Natural killer cell treated with Interleukin-12 subunit alpha and Interleukin-12 subunit beta and Interleukin-15 and Interleukin-18, amount 100 ng/mL, for 72 hours (primary cell): ENCODE measurements at regions not wholly inside any gene's neighbourhood (a gene's known extent, or its start where the extent isn't known, plus 50 kb on each side); places are given as distances from the start of the nearest gene placed in this dataset.

Experiments used
- ATAC-seq, 2 donors: fragments of 150-1000 bp; cut with Tn5 transposase in 1 of 2; sonication (Bioruptor Pico), chemical (Tn5 transposase) in 1 of 2; 2 replicates each; pipeline ENCODE4 v1.10.0; 2021
- DNase-seq: peaks from one replicate; pipeline ENCODE4 v3.0.0; 2022; ENCODE audit warnings: low spot score
- H3K27ac Mint-ChIP-seq, 2 donors: 1 replicate in 1 of 2; 2 replicates in 1 of 2; pipeline ENCODE4 v1.8.0; 2022; ENCODE audit warnings: mixed read lengths in 2 of 2, mild to moderate bottlenecking in 1 of 2, moderate library complexity in 1 of 2
- H3K27me3 Mint-ChIP-seq, 2 donors: 1 replicate in 1 of 2; 2 replicates in 1 of 2; pipeline ENCODE4 v1.8.0; 2022; ENCODE audit warnings: mixed read lengths in 2 of 2
- H3K36me3 Mint-ChIP-seq: one replicate; pipeline ENCODE4 v1.8.0; 2022; ENCODE audit warnings: mixed read lengths
- H3K4me1 Mint-ChIP-seq, 2 donors: 1 replicate in 1 of 2; 2 replicates in 1 of 2; pipeline ENCODE4 v1.8.0; 2022; ENCODE audit warnings: low read depth in 2 of 2, mixed read lengths in 2 of 2, mild to moderate bottlenecking in 1 of 2
- H3K4me3 Mint-ChIP-seq: one replicate; pipeline ENCODE4 v1.8.0; 2022; ENCODE audit warnings: mixed read lengths
- H3K9me3 Mint-ChIP-seq: 2 replicates; pipeline ENCODE4 v1.8.0; 2022; ENCODE audit warnings: mixed read lengths

DNA sequence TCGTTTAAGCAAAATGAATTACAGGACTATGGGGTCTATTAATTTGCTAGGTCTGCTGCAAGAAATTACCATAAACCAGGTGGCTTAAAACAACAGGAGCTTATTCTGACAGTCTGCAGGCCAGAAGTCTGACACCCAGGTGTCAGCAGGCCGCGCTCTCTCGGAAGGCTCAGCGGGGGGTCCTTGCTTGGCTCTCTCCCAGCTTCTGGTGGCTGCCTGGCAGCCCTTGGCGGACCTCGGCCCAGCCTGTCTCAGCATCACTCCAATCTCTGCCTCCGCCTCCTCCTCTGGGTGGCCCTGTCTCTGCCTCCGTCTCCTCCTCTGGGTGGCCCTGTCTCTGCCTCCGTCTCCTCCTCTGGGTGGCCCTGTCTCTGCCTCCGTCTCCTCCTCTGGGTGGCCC is 580.5 kb upstream of the FAT1 start:
- no peak for ATAC-seq
- no peak overlapping the region for H3K4me3 Mint-ChIP-seq
- H3K9me3 Mint-ChIP-seq: peaks cover 21% of the 10 kb centered on the region

GRCh38 chr4:187307131-187307530 is 583.5 kb upstream of the FAT1 start:
- DNase-seq (no peak), ATAC-seq (no peak)
- H3K27ac Mint-ChIP-seq: no peak overlapping the region
- H3K36me3 Mint-ChIP-seq: no peaks in the 10 kb centered on the region
- H3K27me3 Mint-ChIP-seq: no peaks in the 10 kb centered on the region
- peaks cover 20% of the 10 kb centered on the region for H3K9me3 Mint-ChIP-seq
- no peaks in the 10 kb centered on the region for H3K4me1 Mint-ChIP-seq
- no peak overlapping the region for H3K4me3 Mint-ChIP-seq

More for the DNA sequence above, 580.5 kb upstream of the FAT1 start:
- H3K36me3 Mint-ChIP-seq: no peaks in the 10 kb centered on the region
- no peaks in the 10 kb centered on the region for H3K27me3 Mint-ChIP-seq
- DNase-seq: no peak
- H3K27ac Mint-ChIP-seq: no peak overlapping the region
- H3K4me1 Mint-ChIP-seq: no peaks in the 10 kb centered on the region

DNA sequence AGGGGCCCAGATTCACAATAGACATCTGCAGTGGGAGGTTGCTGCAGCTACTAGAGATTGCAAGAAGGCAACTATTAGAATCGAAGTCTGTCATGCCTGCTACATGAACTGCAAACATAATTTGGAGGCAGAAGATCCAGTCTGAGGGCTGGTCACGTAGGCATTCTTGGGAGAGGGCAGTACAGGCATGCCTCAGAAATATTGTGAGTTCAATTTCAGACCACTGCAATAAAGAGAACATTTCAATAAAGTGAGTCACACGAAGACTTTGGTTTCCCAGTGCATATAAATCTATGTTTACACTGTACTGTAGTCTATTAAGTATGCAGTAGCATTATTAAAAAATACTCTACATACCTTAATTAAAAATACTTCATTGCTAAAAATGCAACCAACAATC is 585.8 kb upstream of the FAT1 start:
- H3K4me1 Mint-ChIP-seq: no peaks in the 10 kb centered on the region
- no peaks in the 10 kb centered on the region for H3K36me3 Mint-ChIP-seq
- H3K4me3 Mint-ChIP-seq: no peak overlapping the region
- H3K9me3 Mint-ChIP-seq: peaks cover 17% of the 10 kb centered on the region
- ATAC-seq (no peak), DNase-seq (no peak)
- H3K27me3 Mint-ChIP-seq: no peaks in the 10 kb centered on the region
- no peak overlapping the region for H3K27ac Mint-ChIP-seq

DNA sequence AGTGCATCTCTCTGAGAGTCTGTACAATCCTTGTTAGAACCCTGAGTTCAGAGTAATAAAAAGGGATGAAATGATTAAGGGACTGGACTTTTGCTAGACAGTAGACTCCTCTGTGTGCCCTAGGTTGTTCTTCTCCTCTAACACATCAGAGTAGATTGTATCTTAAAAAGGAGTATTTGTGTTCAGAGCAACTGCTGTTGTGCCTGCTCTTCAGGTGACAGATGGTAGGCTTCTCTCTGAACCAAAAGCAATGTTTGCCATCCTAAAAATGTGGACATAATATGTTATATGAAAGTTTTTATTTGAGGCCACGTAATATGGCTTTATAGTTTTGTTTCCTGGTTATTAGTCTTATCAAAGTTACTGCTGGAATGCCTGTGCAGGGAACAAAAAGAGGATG is 588.6 kb upstream of the FAT1 start:
- no peaks in the 10 kb centered on the region for H3K27me3 Mint-ChIP-seq
- no peaks in the 10 kb centered on the region for H3K4me1 Mint-ChIP-seq
- H3K27ac Mint-ChIP-seq: no peak overlapping the region
- H3K9me3 Mint-ChIP-seq: peaks cover 4% of the 10 kb centered on the region
- H3K36me3 Mint-ChIP-seq: no peaks in the 10 kb centered on the region
- DNase-seq: no peak
- ATAC-seq: no peak
- no peak overlapping the region for H3K4me3 Mint-ChIP-seq

DNA sequence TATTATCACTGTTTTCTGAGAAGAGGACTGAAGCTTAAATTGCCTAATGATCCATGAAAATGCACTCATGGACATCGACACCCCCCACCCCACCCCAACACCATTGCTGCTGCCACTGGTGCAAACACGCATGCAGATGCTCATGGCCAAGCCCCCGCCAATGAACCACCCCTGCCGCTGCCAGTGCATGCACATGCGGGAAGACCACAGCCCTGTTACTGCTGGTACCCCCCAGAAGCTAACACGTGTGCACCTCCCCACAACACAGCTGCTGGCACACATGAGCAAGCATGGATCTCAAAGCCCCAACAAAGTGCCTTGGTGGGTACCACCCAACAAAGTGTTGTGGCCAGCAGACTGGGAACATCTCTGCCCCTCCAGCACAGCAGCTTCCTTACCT is 594.1 kb upstream of the FAT1 start:
- Mint-ChIP-seq H3K27me3 (no peaks in the 10 kb centered on the region), H3K4me3 (no peak overlapping the region), H3K27ac (no peak overlapping the region), H3K4me1 (no peaks in the 10 kb centered on the region), H3K9me3 (peaks cover 14% of the 10 kb centered on the region), H3K36me3 (no peaks in the 10 kb centered on the region)
- no peak for DNase-seq
- no peak for ATAC-seq

DNA sequence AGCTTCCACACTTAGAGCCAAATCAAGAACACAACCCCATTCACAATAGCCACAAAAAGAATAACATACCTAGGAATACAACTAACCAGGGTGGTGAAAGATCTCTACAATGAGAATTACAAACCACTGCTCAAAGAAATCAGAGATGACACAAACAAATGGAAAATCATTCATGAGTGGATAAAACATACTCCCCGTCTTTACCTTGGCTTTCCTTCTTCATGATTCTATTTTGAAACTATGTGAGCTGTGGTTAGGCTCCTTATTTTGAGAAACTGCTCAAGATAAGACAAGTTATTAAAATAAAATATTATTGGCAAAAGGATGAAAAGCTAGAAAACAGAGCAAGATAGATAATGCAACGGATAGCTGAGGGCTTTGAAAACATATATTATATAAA is 598.1 kb upstream of the FAT1 start:
- Mint-ChIP-seq H3K9me3 (peaks cover 24% of the 10 kb centered on the region), H3K27me3 (no peaks in the 10 kb centered on the region), H3K36me3 (no peaks in the 10 kb centered on the region), H3K4me1 (no peaks in the 10 kb centered on the region), H3K27ac (no peak overlapping the region), H3K4me3 (no peak overlapping the region)
- ATAC-seq (no peak), DNase-seq (no peak)

- Mint-ChIP-seq H3K4me1 (no peaks in the 10 kb centered on the region), H3K27me3 (no peaks in the 10 kb centered on the region), H3K36me3 (peaks cover 14% of the 10 kb centered on the region), H3K9me3 (peaks cover 19% of the 10 kb centered on the region), H3K27ac (no peak overlapping the region), H3K4me3 (no peak overlapping the region)
- ATAC-seq (no peak), DNase-seq (no peak)
These were observed 608.5 kb upstream of the FAT1 start for GRCh38 chr4:187332141-187332540.

DNA sequence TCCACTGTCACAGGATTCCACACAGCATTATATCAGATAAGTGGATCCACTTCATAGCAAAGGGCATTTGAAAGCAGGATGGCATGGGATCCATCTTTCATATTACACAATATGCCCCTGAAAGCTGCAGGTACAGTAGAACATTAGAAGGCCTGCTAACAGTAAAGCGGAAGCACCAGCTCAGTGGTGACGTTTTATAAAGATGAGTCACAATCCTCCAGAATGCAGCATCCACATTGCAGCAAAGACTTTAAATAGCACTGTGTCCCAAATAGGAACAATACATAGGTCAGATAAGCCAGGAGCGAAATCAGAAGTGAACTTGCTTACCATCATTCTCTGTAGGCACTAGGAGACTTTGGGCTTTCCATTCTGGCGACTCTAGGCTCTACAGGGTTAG is 609.5 kb upstream of the FAT1 start:
- no peak overlapping the region for H3K27ac Mint-ChIP-seq
- H3K27me3 Mint-ChIP-seq: no peaks in the 10 kb centered on the region
- no peak for ATAC-seq
- H3K9me3 Mint-ChIP-seq: peaks cover 14% of the 10 kb centered on the region
- H3K4me1 Mint-ChIP-seq: no peaks in the 10 kb centered on the region
- H3K36me3 Mint-ChIP-seq: peaks cover 14% of the 10 kb centered on the region
- DNase-seq: no peak
- no peak overlapping the region for H3K4me3 Mint-ChIP-seq

GRCh38 chr4:187335339-187335738 is 611.7 kb upstream of the FAT1 start:
- H3K4me3 Mint-ChIP-seq: no peak overlapping the region
- peaks cover 8% of the 10 kb centered on the region for H3K9me3 Mint-ChIP-seq
- peaks cover 9% of the 10 kb centered on the region for H3K36me3 Mint-ChIP-seq
- no peak overlapping the region for H3K27ac Mint-ChIP-seq
- ATAC-seq (no peak), DNase-seq (no peak)
- H3K4me1 Mint-ChIP-seq: no peaks in the 10 kb centered on the region
- no peaks in the 10 kb centered on the region for H3K27me3 Mint-ChIP-seq

- no peaks in the 10 kb centered on the region for H3K36me3 Mint-ChIP-seq
- H3K4me3 Mint-ChIP-seq: no peak overlapping the region
- H3K9me3 Mint-ChIP-seq: peaks cover 21% of the 10 kb centered on the region
- ATAC-seq (no peak), DNase-seq (no peak)
- H3K27me3 Mint-ChIP-seq: no peaks in the 10 kb centered on the region
- H3K27ac Mint-ChIP-seq: no peak overlapping the region
- H3K4me1 Mint-ChIP-seq: no peaks in the 10 kb centered on the region
These were observed 631.1 kb upstream of the FAT1 start for GRCh38 chr4:187354740-187355139.

GRCh38 chr4:187357045-187357643 is 633.5 kb upstream of the FAT1 start:
- DNase-seq: no peak
- H3K27ac Mint-ChIP-seq: no peak overlapping the region
- H3K4me3 Mint-ChIP-seq: no peak overlapping the region
- no peak for ATAC-seq
- H3K27me3 Mint-ChIP-seq: no peaks in the 10 kb centered on the region
- no peaks in the 10 kb centered on the region for H3K4me1 Mint-ChIP-seq
- H3K9me3 Mint-ChIP-seq: peaks cover 15% of the 10 kb centered on the region
- H3K36me3 Mint-ChIP-seq: no peaks in the 10 kb centered on the region

- no peak for DNase-seq
- Mint-ChIP-seq H3K9me3 (peaks cover 15% of the 10 kb centered on the region), H3K27ac (no peak overlapping the region), H3K36me3 (no peaks in the 10 kb centered on the region), H3K27me3 (no peaks in the 10 kb centered on the region), H3K4me3 (no peak overlapping the region), H3K4me1 (no peaks in the 10 kb centered on the region)
- no peak for ATAC-seq
These were observed 634.2 kb upstream of the FAT1 start for GRCh38 chr4:187357821-187358220.

- peaks cover 14% of the 10 kb centered on the region for H3K9me3 Mint-ChIP-seq
- no peak for DNase-seq
- H3K4me3 Mint-ChIP-seq: no peak overlapping the region
- no peaks in the 10 kb centered on the region for H3K27me3 Mint-ChIP-seq
- peaks cover 5% of the 10 kb centered on the region for H3K36me3 Mint-ChIP-seq
- peak; percentile 48 to 50 for ATAC-seq
- no peaks in the 10 kb centered on the region for H3K4me1 Mint-ChIP-seq
- no peak overlapping the region for H3K27ac Mint-ChIP-seq
These were observed 632.4 kb upstream of the ZFP42 start for GRCh38 chr4:187362937-187363857.

- no peak overlapping the region for H3K4me3 Mint-ChIP-seq
- H3K27ac Mint-ChIP-seq: no peak overlapping the region
- H3K27me3 Mint-ChIP-seq: no peaks in the 10 kb centered on the region
- H3K4me1 Mint-ChIP-seq: no peaks in the 10 kb centered on the region
- ATAC-seq (no peak), DNase-seq (no peak)
- H3K36me3 Mint-ChIP-seq: peaks cover 5% of the 10 kb centered on the region
- peaks cover 12% of the 10 kb centered on the region for H3K9me3 Mint-ChIP-seq
These were observed 631.2 kb upstream of the ZFP42 start for GRCh38 chr4:187364401-187364800.
